Loucy (cell line): ENCODE measurements at regions not wholly inside any gene's neighbourhood (a gene's known extent, or its start where the extent isn't known, plus 50 kb on each side); places are given as distances from the start of the nearest gene placed in this dataset.

Source experiments
- EZH2phosphoT487 ChIP-seq: fragments of 200-600 bp; IDR thresholded peaks from 2 replicates; pipeline ENCODE4 v1.6.1; 2018; ENCODE audit warnings: antibody characterized with exemption, mild to moderate bottlenecking, moderate library complexity, borderline replicate concordance
- TF ChIP-seq, protein P1 (sequence below): fragments of 200-600 bp; sonication (generic); conservative IDR thresholded peaks from 2 replicates; pipeline ENCODE4 v1.5.1; 2014; ENCODE audit warnings: mild to moderate bottlenecking, antibody characterized with exemption, low read length

DNA sequence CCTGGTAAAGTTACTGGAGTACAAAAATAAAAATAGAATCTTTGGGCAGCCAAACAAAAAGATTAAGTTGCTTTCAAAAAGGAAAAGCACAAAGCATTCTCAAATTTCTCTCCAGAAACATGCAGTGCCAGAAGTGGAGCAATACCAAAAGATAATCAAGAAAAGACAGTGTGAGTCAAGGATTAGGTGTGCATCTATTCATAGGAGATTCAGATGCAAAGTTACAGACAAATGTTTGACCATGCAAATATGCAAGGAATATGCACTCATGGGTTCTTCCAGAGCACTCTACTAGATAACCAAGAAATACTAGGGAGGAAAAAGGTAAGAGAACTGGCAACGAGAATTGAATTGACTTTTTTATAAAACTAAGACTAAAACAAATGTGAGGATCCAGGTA, 51.8 kb upstream of the CDH20 start:
- TF ChIP-seq, protein P1, sequence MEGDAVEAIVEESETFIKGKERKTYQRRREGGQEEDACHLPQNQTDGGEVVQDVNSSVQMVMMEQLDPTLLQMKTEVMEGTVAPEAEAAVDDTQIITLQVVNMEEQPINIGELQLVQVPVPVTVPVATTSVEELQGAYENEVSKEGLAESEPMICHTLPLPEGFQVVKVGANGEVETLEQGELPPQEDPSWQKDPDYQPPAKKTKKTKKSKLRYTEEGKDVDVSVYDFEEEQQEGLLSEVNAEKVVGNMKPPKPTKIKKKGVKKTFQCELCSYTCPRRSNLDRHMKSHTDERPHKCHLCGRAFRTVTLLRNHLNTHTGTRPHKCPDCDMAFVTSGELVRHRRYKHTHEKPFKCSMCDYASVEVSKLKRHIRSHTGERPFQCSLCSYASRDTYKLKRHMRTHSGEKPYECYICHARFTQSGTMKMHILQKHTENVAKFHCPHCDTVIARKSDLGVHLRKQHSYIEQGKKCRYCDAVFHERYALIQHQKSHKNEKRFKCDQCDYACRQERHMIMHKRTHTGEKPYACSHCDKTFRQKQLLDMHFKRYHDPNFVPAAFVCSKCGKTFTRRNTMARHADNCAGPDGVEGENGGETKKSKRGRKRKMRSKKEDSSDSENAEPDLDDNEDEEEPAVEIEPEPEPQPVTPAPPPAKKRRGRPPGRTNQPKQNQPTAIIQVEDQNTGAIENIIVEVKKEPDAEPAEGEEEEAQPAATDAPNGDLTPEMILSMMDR, result no peak
- no peak for TF ChIP-seq EZH2phosphoT487
